Neural cell (in vitro differentiated cells): ENCODE measurements at regions not wholly inside any gene's neighbourhood (a gene's known extent, or its start where the extent isn't known, plus 50 kb on each side); places are given as distances from the start of the nearest gene placed in this dataset.

Experiments
- EP300 ChIP-seq: fragments of 450-650 bp; conservative IDR thresholded peaks from 2 replicates; pipeline ENCODE4 v1.6.1; 2014; ENCODE audit warnings: antibody characterized with exemption, mild to moderate bottlenecking, moderate library complexity; ENCODE audit not compliant: poor library complexity, severe bottlenecking
- EZH2 ChIP-seq: fragments of 200-600, 300-800 bp; shearing (Covaris generic), sonication (generic); IDR thresholded peaks from 2 replicates; pipeline ENCODE4 v1.6.1; 2014; ENCODE audit warnings: antibody characterized with exemption, low read length, borderline replicate concordance, mild to moderate bottlenecking; ENCODE audit not compliant: insufficient read depth, poor library complexity, severe bottlenecking
- MXI1 ChIP-seq: fragments of 450-650 bp; conservative IDR thresholded peaks from 2 replicates; pipeline ENCODE4 v1.6.1; 2014; ENCODE audit warnings: antibody characterized with exemption, mild to moderate bottlenecking; ENCODE audit not compliant: poor library complexity, severe bottlenecking
- POLR2AphosphoS5 ChIP-seq: IDR thresholded peaks from 2 replicates; pipeline ENCODE4 v1.6.1; 2012
- RAD21 ChIP-seq: fragments of 450-650 bp; conservative IDR thresholded peaks from 2 replicates; pipeline ENCODE4 v1.6.1; 2014; ENCODE audit warnings: antibody characterized with exemption, mild to moderate bottlenecking, moderate library complexity
- REST ChIP-seq: IDR thresholded peaks from 2 replicates; pipeline ENCODE4 v1.6.1; 2012; ENCODE audit warnings: borderline replicate concordance
- SMC3 ChIP-seq: fragments of 450-650 bp; conservative IDR thresholded peaks from 2 replicates; pipeline ENCODE4 v1.6.1; 2014; ENCODE audit warnings: antibody characterized with exemption, mild to moderate bottlenecking, moderate library complexity; ENCODE audit not compliant: poor library complexity
- TAF1 ChIP-seq: IDR thresholded peaks from 2 replicates; pipeline ENCODE4 v1.6.1; 2012; ENCODE audit warnings: low read depth
- TF ChIP-seq, protein P1 (sequence below): fragments of 450-650 bp; IDR thresholded peaks from 2 replicates; pipeline ENCODE4 v1.5.1; 2014; ENCODE audit warnings: antibody characterized with exemption, mild to moderate bottlenecking, moderate library complexity; ENCODE audit not compliant: poor library complexity, severe bottlenecking

- TF ChIP-seq, protein P1, sequence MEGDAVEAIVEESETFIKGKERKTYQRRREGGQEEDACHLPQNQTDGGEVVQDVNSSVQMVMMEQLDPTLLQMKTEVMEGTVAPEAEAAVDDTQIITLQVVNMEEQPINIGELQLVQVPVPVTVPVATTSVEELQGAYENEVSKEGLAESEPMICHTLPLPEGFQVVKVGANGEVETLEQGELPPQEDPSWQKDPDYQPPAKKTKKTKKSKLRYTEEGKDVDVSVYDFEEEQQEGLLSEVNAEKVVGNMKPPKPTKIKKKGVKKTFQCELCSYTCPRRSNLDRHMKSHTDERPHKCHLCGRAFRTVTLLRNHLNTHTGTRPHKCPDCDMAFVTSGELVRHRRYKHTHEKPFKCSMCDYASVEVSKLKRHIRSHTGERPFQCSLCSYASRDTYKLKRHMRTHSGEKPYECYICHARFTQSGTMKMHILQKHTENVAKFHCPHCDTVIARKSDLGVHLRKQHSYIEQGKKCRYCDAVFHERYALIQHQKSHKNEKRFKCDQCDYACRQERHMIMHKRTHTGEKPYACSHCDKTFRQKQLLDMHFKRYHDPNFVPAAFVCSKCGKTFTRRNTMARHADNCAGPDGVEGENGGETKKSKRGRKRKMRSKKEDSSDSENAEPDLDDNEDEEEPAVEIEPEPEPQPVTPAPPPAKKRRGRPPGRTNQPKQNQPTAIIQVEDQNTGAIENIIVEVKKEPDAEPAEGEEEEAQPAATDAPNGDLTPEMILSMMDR = no peak
- TF ChIP-seq TAF1 (no peak), EP300 (no peak), EZH2 (no peak), POLR2AphosphoS5 (no peak), MXI1 (no peak), REST (no peak), RAD21 (no peak), SMC3 (no peak)
Measured at GRCh38 chr1:14352897-14353296, 245.6 kb upstream of the KAZN start.
